ENCODE measurements at regions not wholly inside any gene's neighbourhood (a gene's known extent, or its start where the extent isn't known, plus 50 kb on each side); places are given as distances from the start of the nearest gene placed in this dataset.
"Not testable (repeated sequence)": the region's sequence is repeated elsewhere in the genome, so short reads cannot be mapped to it uniquely, and the experiment has no call there.

DNA sequence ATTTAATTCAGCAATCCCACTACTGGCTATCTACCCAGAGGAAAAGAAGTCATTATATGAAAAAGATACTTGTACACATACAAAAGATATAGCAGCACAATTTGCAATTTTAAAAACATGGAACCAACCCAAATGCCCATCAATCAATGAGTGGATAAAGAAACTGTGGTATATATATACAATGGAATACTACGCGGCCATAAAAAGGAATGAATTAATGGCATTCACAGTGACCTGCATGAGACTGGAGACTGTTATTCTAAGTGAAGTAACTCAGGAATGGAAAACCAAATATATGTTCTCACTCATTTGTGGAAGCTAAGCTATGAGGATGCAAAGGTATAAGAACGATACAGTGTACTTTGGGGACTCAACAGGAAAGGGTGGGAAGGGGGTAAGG lies 102.8 kb upstream of the KCNMA1 start:
- DNase-seq (ENCODE audit: low read depth), result not testable (repeated sequence)

DNA sequence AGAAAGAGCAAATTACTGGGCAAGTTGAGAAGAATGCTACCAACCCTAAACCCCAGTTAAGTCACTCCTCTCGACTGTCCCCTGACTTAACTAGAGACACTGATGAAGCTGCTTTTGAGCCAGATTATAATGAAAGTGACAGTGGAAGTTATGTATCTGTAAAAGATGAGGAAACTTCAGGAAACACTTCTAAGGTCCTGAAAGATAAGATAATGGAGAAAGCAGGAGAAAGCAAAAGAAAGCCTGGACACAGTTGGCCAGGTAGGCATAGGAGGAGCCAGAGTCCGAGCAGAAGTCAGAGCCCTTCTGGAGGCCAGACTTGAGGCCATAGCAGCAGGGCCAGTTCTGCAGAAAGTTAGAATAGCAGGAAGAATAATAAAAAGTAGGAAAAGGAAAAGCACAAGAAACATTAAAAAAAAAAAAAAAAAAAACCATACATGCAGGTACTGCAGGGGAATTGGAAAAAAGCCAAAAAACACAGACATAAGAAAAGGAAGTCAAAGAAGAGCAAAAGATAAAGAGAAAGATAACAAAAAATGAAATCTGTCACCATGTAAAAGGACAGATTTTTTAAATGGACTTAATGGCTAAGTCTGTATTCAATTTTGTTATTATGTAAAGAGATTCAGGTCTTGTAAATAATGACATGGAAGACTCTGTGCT lies 101.0 kb upstream of the KCNMA1 start:
- DNase-seq (ENCODE audit: low read depth), result no peak

DNA sequence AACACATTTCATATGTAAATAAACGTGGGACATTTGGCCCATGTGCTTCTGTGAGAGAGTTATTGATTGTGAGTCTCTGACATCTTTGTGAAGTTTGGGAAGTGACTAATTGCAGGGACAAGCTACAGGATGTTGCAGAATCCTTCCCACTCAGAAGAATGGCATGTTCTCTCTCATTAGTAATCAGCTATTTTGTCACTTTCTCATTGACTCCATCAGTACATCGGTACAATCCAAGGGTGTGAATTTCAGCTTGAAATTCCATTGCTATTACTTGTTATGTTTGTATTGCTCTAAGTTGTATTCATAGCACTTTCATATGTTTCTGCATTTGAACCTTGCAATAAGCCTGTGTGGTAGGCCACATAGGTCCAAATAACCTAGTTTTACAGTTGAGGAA lies 100.0 kb upstream of the KCNMA1 start:
- no peak for DNase-seq (ENCODE audit: low read depth)

DNA sequence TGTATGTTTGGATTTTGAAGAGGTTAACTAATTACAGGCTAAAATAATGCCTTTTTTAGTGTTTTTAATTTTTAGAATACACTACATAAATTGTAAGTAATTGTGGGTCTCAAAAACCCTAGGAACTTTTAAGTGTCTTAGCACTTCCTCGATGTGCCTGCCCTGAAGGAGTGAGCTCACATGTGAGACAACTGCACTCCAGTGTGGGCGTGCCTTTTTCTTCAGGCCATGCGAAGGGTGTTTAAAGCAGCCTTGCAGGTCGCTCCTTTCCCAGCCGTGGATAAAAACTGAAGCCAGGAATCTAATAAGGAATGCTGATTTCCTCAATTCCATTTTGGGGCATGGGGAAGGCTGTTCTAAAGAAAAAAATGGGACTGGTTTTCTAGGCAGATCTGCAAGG lies 97.5 kb upstream of the KCNMA1 start:
- not testable (repeated sequence) for DNase-seq (ENCODE audit: low read depth)

DNA sequence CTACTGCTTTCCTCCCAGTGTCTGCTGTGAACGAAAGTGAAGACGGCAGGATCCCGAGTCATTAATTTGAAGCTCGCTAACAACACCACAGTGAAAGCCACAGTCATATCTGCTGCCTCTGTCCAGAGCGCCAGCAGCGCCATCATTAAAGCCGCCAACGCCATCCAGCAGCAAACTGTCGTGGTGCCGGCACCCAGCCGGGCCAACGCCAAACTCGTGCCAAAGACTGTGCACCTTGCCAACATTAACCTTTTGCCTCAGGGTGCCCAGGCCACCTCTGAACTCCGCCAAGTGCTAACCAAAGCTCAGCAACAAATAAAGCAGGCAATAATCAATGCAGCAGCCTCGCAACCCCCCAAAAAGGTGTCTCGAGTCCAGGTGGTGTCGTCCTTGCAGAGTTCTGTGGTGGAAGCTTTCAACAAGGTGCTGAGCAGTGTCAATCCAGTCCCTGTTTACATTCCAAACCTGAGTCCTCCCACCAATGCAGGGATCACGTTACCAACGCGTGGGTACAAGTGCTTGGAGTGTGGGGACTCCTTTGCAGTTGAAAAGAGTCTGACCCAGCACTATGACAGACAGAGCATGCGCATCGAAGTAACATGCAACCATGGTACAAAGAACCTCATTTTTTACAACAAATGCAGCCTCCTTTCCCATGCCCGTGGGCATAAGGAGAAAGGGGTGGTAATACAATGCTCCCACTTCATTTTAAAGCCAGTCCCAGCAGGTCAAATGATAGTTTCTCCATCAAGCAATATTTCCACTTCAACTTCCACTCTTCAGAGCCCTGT lies 94.8 kb upstream of the KCNMA1 start:
- no peak for DNase-seq (ENCODE audit: low read depth)

DNA sequence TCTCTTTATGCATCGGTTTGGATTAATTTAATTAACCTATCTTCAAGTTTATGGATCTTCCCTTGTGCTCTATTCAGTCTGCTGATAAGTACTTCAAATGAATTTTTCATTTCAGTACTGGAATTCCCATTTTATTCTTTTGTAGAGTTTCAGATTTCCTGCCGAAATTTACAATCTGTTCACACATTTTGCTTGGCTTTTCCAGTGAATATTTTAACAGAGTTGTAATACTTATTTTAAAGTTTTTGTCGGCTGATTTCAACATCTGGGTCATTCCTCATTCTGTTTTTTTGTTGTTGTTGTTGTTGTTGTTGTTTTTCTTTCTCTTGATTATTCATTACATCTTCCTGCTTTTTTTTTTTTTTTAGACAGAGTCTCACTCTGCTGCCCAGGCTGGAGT lies 89.9 kb upstream of the KCNMA1 start:
- DNase-seq (ENCODE audit: low read depth), result no peak

DNA sequence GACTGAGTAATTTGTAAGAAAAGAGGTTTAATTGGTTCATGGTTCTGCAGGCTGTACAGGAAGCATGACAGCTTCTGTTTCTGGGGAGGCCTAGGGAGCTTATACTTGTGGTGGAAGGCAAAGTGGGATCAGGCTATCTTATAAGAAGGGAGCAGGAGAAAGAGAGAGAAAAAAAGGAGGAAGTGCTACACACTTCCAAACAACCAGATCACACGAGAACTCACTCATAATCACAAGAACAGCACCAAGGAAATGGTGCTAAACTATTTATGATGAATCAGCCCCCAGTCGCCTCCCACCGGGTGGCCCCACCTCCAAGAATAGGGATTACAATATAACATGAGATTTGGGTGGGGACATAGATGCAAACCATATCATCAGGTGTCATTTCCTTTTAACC lies 89.1 kb upstream of the KCNMA1 start:
- no peak for DNase-seq (ENCODE audit: low read depth)

DNA sequence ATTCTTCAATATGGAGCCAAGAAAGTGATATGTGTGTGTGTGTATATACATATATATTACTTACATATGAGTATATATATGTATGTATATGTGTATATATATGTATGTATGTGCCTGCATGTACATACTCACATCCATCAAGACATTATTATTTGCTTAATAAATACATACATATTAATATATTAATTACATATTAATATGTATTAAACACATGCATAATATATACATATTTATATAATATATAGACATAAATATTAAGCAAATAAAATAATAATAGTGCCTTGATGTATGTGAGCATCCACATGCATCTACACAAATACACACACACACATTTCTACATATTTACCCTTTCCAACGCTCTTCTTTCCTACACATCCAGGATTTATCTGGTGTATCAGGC lies 88.7 kb upstream of the KCNMA1 start:
- no peak for DNase-seq (ENCODE audit: low read depth)

DNA sequence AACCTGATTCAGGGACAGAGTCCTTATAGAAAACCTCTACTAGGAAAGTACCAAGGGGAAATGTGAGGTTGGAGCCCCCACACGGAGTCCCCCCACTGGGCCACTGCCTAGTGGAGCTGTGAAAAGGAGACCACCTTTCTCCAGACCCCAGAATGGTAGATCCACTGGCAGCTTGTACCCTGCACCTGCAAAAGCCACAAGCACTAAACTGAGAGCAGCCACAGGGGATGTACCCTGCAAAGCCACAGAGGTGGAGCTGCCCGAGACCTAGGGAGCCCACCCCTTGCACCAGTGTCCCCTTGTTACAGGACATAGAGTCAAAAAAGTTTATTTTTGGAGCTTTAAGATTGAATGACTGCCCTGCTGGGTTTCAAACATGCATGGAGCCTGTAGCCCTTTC lies 87.2 kb upstream of the KCNMA1 start:
- DNase-seq (ENCODE audit: low read depth), result no peak

DNA sequence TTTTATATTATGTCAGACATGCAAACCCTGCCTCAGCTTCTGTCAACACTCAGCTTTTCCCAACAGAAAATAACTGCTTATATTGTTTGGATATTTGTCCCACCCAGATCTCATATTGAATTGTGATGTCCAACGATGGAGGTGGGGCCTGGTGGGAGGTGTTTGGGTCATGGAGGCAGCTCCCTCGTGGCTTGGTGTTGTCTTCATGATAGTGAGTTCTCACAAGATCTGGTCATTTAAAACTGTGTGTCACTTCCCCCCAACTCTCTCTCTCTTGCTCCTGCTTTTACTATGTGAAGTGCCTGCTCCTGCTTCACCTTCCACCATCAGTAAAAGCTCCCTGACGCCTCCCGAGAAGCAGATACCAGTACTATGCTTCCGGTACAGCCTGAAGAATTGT lies 85.8 kb upstream of the KCNMA1 start:
- no peak for DNase-seq (ENCODE audit: low read depth)

DNA sequence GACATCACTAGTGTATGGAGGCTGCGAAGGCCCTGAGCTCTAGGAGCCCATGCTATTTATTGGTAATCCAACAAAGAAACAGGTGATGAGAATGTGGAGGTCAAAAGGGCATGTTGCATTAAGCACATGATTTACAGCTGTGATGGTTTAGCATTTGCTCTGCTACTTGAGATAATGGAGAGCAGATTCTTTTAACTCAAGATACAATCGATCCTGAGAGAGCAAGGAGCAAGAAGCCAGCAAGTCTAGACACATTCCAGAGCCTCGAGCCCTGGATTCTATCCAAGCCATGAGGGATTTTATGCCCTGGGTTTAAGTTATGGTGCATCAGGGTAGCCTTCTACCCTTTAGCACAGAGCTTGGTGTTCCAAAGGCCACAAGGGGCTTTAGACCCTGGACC lies 85.3 kb upstream of the KCNMA1 start:
- not testable (repeated sequence) for DNase-seq (ENCODE audit: low read depth)

DNA sequence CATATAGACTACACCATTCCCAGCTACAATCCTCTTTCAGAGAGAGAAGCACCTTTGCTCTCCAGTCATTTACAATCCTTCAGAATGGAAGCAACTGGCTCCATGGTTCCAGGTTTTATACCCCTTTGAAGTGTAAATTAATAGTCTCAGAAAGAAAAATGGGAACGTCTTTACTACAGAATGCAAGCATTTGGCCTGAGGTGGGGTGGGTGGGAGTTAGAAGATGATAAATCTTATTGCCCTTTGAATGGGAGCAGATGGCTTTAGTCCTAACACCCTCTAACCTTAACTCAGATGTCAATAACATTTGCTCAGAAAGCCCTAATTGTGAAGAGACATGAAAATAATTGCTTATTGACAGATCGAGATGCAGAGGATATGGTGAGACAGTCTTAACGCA lies 84.2 kb upstream of the KCNMA1 start:
- DNase-seq (ENCODE audit: low read depth), result no peak

DNA sequence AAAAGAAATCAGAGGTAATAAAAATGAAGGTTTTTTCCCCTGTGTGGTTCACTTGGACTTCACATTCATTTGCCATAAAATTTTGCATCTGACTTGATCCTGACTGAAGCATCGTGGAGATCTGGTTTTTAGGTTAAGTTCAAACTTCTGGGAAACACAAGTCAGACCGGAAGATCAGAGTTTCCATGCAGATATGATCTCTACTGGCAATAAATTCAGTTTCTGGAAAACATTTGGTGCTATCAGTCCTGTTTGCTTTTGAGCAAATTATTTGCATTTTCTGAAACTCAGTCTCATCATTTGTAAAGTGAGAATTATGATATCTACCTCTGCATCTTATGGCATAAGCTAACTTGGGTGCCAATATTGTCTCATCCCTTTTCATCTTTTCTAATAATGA lies 81.3 kb upstream of the KCNMA1 start:
- no peak for DNase-seq (ENCODE audit: low read depth)

DNA sequence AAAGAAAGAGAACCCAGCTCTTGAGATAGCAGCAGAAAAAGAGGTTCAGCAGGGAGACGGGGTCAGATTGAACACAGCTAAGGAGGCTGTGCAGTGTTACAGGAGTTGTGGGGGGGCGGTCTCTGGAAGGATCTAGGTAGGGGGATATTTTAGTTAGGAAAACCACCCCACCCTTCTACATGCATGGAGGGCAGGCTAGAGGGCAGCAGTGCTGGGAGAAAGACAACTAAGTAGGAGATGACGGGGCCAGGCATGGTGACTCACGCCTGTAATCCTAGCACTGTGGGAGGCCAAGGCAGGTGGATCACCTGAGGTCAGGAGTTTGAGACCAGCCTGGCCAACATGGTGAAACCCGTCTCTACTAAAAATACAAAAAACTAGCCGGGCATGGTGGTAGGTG lies 80.7 kb upstream of the KCNMA1 start:
- not testable (repeated sequence) for DNase-seq (ENCODE audit: low read depth)

DNA sequence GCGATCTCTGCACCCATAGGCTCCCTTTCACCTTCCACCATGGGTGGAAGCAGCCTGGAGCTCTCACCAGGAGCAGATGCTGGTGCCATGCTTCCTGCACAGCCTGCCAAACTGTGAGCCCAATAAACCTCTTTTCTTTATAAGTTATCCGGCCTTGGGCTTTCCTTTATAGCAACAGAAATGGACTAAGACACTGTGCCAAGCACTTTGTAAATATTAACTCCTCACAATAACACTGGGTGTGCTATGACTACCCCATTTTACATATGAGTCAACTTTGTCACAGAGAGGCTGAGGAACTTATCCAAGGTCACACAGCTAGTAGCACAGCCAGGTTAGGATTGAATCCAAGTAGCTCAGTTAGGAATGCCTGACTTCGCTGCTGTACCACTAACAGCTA lies 79.7 kb upstream of the KCNMA1 start:
- DNase-seq (ENCODE audit: low read depth), result no peak

DNA sequence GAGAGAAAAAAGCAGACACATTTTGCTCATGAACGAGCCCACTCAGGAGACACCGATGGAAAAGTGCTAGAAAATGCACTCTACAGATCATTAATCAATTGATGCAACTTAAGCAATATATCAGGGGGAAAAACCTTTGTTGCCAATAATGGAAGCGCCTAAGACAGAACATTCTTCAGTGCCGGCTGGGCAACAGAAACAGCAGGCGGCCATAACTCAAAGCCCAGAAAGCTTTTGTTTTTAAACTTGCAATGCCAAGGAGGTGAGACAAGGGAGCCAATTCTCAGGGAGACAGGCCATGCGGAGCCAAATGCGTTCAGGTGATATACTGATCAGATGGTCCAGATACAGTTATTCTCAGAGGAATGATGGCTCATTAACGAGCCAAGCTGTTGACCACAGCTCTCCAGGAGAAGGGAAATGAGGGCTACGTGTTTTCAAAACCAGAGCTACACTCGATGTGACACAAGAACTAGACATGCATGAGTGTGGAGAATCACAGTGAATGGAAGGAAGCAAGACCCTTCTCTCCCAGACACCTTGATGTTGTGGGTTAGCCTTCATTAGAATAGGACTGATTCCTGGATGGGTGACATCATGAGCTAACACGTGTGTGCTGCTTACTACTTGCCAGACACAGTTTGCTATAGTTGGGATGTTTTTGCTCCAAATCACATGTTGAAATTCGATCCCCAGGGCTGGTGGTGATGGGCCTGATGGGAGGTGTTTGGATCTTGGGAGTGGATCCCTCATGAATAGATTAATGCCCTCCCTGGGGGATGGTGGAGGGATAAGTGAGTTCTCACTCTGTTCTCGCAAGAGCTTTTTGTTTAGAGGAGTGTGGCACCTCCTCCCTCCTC lies 79.1 kb upstream of the KCNMA1 start:
- DNase-seq (ENCODE audit: low read depth), result no peak

DNA sequence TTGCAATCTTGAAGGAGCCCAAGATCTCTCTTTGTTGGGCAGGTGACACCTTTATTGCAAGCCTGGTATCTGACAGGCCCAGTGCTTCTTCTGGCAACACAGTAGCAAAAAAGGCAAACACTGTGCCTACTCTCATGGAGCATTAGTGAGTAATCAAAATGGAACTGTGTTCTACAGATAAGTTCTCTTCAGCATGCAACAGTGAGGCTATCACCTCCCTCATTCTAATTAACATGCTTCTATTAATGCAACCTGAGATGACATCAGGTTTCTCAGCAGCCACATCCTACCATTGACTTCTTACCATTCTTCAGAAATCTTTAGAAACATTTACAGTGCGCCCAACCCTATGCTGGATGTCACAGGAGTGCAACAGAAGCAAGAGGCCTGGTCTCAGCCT lies 77.9 kb upstream of the KCNMA1 start:
- no peak for DNase-seq (ENCODE audit: low read depth)

DNA sequence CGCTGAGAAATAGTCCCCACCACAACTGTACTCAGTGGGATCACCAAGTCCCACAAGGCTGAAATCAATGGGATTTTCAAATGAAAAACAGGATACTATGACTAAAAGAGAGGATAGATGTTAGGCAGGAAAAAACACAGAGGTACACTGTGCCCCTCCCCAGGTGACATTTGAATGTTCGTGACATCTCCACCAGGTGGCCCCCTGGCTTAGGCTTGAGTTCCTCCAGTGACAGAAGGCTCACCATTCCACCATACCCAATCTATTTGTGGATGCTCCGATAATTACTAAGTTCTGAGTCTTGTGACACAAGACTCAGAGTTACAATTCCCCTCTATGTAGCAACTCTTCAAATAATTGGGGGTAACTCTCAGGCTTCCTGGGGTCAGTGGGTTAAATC lies 77.5 kb upstream of the KCNMA1 start:
- DNase-seq (ENCODE audit: low read depth), result no peak

DNA sequence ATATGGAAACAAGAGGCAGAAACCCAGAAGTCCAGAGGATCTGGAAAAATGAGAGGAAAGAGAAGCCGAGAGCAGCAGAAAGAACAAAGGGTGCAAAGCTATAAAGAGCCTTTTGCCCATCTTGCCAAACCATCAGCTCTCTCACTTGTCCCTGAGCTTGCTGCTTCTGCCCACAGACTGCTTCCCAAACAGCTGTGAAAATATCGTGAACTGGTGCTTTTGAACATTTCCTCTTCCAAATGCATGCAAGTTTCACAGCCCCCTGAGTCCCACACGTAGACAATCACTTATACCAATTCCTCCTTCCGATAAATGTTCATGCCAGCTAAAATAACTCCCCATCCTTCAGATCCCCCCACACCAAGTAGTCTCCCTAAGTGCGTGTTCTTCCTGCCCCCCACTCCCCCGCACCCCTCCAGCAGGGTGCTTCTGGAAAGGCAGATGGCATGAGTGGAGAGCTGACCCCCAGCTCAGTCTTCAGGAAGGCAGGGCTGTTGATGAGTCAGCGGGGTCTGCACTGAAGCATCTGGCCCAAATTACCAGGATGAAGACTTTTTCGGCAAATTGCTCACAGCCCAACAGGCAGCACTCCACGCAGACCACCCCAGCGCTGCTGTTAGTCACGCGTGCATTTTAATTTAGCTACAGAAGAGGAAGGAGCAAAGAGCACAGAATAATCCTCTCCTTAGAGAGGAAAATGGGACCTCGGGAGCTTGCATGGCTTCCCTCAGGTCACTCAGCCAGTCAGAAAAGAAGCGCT lies 76.1 kb upstream of the KCNMA1 start:
- DNase-seq (ENCODE audit: low read depth), result no peak

DNA sequence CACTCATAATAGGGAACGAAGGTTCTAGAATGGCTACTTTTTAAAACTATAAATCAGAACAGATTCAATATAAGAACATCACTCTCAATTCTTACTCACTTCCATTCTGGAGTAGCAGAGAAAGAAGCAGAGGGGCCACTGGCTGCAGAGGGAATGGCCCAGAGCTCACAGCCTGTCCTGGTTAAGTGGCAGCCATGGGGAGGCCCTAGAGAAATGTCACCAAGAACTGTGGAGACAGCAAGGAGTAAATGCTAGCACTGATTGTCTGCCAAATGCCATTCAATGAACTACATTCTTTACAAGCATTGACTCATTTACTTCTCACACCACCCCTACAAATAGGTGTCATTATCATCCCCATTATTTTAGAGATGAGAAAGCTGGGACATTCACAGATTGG lies 74.6 kb upstream of the KCNMA1 start:
- DNase-seq (ENCODE audit: low read depth), result no peak

DNA sequence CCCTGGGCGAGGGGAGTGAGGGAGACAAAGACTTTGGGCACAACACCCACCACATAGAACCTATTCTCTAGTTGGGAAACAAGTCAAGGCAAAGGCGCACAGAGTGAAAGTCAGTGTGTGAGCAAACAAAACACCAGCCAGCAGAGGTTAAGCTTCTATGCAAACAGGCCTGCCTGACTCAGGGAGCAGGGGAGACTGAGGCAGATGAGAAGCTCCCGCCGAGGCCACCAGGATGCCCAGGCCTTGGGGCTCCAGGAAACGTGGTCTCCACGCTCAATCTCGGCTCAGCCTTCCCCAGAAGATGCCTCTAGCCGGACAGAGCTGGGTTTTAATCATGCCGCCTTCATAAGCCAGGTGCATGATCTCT lies 74.1 kb upstream of the KCNMA1 start:
- DNase-seq (ENCODE audit: low read depth), result no peak
